ENCODE measurements at regions not wholly inside any gene's neighbourhood (a gene's known extent, or its start where the extent isn't known, plus 50 kb on each side); places are given as distances from the start of the nearest gene placed in this dataset.

GRCh38 chr19:28218728-28219127, 994.2 kb downstream of the UQCRFS1 start:
- TF ChIP-seq CTCF (IDR thresholded peaks at IDR 0.05) (no peak), ZBTB21 (CRISPR knock-in tag; IDR thresholded peaks at IDR 0.05; ENCODE audit: borderline replicate concordance) (no peak), ZNF232 (CRISPR knock-in tag; IDR thresholded peaks at IDR 0.05) (no peak), ESRRA (CRISPR knock-in tag; IDR thresholded peaks at IDR 0.05; ENCODE audit: borderline replicate concordance) (no peak), NR2C2 (CRISPR knock-in tag; IDR thresholded peaks at IDR 0.05) (no peak), USF2 (CRISPR knock-in tag; IDR thresholded peaks at IDR 0.05) (no peak), IRF2 (CRISPR knock-in tag; IDR thresholded peaks at IDR 0.05; ENCODE audit: borderline replicate concordance, low read depth) (no peak), E2F1 (CRISPR knock-in tag; IDR thresholded peaks at IDR 0.05) (no peak), ZNF532 (CRISPR knock-in tag; IDR thresholded peaks at IDR 0.05; ENCODE audit: borderline replicate concordance) (no peak), ARID4B (CRISPR knock-in tag; IDR thresholded peaks at IDR 0.05; ENCODE audit: borderline replicate concordance) (no peak), USF1 (CRISPR knock-in tag; IDR thresholded peaks at IDR 0.05) (no peak)

Measured in WTC11 (cell line).